GM13976 (cell line): ENCODE measurements at regions not wholly inside any gene's neighbourhood (a gene's known extent, or its start where the extent isn't known, plus 50 kb on each side); places are given as distances from the start of the nearest gene placed in this dataset.

Experiments used
- DNase-seq: peaks from one replicate; pipeline ENCODE4 v3.0.0; 2012; ENCODE audit warnings: low spot score
- CTCF ChIP-seq: IDR thresholded peaks from 2 replicates; pipeline ENCODE4 v1.5.1; 2012; ENCODE audit warnings: borderline replicate concordance, mild to moderate bottlenecking; ENCODE audit not compliant: insufficient read depth; ENCODE audit errors: extremely low read depth, missing control alignments, control extremely low read depth
- in situ Hi-C: fragments of 300-500 bp; cut with MboI; formaldehyde crosslinking; loops from one replicate; pipeline ENCODE4 v1.12.0; 2022; ENCODE audit warnings: low sequenced_read_pairs, mixed read lengths, inconsistent platforms; ENCODE audit not compliant: unreplicated experiment

DNA sequence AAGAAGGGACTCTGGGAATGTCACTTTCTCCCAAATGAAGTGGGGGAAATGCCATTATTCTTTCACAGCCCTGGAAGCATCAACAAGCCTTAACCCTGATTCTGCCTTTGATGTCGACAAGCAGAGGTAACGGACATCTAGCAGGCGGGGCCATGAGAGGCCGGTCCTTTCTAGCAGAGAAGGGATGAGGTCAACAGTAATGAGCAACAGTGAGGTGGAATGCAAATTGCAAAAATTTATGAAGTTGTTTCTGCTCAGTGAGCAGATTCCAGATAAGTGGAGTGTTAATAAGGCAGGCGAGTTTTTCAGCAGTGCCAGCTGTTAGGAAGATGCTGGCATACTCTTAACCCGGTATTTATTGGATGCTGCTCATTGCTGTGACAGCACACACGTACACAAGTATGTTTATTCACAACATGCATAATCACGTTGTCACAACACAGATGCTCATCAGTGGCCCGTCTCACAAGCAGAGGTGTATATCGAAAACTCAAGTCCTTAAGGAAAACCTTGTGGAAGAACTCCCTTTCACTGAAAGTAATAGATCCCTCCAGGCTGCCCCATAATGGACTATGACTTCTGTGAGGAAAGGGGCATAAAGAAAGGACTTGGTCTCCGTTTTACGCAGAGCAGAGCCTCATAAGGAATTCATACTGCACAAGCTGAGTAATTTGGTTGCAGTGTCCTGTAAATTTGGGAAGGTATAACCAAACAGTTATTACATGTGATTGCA is 329.0 kb downstream of the IGSF11 start:
- DNase-seq, result no peak
- TF ChIP-seq CTCF, result no peak
- in situ Hi-C loops, result no loop called here

GRCh38 chr3:118707991-118708390 is 326.7 kb downstream of the IGSF11 start:
- DNase-seq, result no peak
- in situ Hi-C loops, result no loop called here
- no peak for TF ChIP-seq CTCF

GRCh38 chr3:118710532-118710931 is 324.1 kb downstream of the IGSF11 start:
- in situ Hi-C loops, result no loop called here
- no peak for DNase-seq
- no peak for TF ChIP-seq CTCF

DNA sequence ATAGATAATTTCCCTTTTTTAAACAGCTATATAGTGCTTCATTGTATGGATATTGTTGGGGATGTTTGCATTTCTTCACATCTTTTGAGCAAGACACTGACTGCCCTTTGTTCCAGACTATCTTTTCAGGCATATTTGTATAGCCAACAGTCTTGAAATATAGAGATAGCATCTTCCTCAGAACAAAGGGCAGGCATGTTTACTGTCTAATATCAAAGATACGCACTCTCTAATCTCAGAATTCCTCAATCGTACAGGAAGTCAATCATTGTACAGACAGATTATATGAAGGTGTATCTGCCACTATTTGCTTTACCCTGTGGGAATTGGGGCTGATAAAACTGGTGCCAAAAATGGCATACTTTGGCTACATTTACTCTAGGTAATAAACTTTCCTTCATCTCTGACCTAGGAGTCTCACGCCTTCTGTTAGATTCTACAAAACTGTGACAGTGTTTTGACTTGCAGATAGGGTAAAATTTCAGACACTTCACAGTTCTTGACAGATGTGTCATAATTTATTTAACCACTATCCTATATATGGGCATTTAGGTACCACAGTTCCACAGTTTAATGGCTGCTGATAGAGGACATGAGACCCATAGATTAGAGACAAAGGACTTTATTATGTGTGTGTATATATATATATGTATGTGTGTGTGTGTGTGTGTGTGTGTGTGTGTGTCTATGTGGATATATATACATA is 321.0 kb downstream of the IGSF11 start:
- no peak for DNase-seq
- in situ Hi-C loops, result no loop called here
- TF ChIP-seq CTCF, result no peak

DNA sequence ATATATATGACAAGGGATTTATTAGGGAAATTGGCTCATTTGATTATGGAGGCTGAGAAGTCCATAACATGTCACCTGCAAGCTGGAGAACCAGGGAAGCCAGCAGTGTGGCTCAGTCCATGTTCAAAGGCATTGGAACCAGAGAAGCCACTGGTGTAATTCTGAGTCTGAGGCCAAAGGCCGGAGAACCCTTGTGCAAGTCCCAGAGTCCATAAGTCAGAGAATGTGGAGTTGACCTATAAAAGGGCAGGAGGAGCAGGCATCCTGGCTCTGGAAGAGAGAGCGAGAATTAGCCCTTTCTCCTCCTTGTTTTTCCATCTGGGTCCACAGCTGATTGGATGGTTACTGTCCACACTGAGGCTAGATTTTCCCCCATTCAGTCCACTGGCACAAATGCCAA is 319.8 kb downstream of the IGSF11 start:
- no peak for TF ChIP-seq CTCF
- in situ Hi-C loops, result no loop called here

GRCh38 chr3:118729546-118729945 is 305.1 kb downstream of the IGSF11 start:
- no peak for DNase-seq
- no peak for TF ChIP-seq CTCF
- in situ Hi-C loops, result no loop called here

More for the DNA sequence above, 319.8 kb downstream of the IGSF11 start:
- DNase-seq, result no peak

- no peak for DNase-seq
- TF ChIP-seq CTCF, result no peak
- in situ Hi-C loops, result no loop called here
Observed at GRCh38 chr3:118734664-118735063, 300.0 kb downstream of the IGSF11 start.
